Kidney (tissue), 13 donors: ENCODE measurements at regions not wholly inside any gene's neighbourhood (a gene's known extent, or its start where the extent isn't known, plus 50 kb on each side); places are given as distances from the start of the nearest gene placed in this dataset.

Experiments
- DNase-seq, 5 donors: peaks; one replicate each; pipeline ENCODE4 v3.0.0-alpha.2; 2013 to 2020
- FAIRE-seq: peaks from 2 replicates; lab custom pipeline; 2012; peaks lifted over from hg19 to GRCh38; lab: Jason Lieb, UNC
- H3K27ac ChIP-seq, 2 donors: one replicate each; pipeline ENCODE4 v1.7.0; 2013; ENCODE audit warnings: low read depth in 2 of 2, low read length in 2 of 2, inconsistent platforms in 1 of 2
- H3K27me3 ChIP-seq: one replicate; pipeline ENCODE4 v1.7.1; 2013; ENCODE audit warnings: low read length, inconsistent platforms; ENCODE audit not compliant: control insufficient read depth, insufficient read depth
- H3K36me3 ChIP-seq, 3 donors: one replicate each; pipeline versions ENCODE4 v1.7.0 to v1.7.1; 2013; ENCODE audit warnings: low read length in 3 of 3, control low read depth in 1 of 3, inconsistent platforms in 1 of 3; ENCODE audit not compliant: insufficient read depth in 3 of 3, control insufficient read depth in 2 of 3
- H3K4me1 ChIP-seq, 3 donors: one replicate each; pipeline versions ENCODE4 v1.7.0 to v1.7.1; 2013; ENCODE audit warnings: low read length in 3 of 3, inconsistent platforms in 1 of 3, low read depth in 1 of 3; ENCODE audit not compliant: control insufficient read depth in 2 of 3, insufficient read depth in 2 of 3
- H3K4me3 ChIP-seq, 3 donors: one replicate each; pipeline versions ENCODE4 v1.7.0 to v1.8.1; 2013; ENCODE audit warnings: low read length in 3 of 3, control low read depth in 1 of 3, inconsistent platforms in 1 of 3
- H3K9ac ChIP-seq, 3 donors: one replicate each; pipeline versions ENCODE4 v1.7.0 to v1.7.1; 2013; ENCODE audit warnings: low read length in 3 of 3, control low read depth in 1 of 3, inconsistent platforms in 1 of 3
- H3K9me3 ChIP-seq, 3 donors: one replicate each; pipeline versions ENCODE4 v1.7.0 to v1.7.1; 2013; ENCODE audit warnings: low read length in 3 of 3, control low read depth in 1 of 3, inconsistent platforms in 1 of 3; ENCODE audit not compliant: control insufficient read depth in 2 of 3, insufficient read depth in 1 of 3
- intact Hi-C: fragments of 100-400 bp; cut with DNase I; formaldehyde crosslinking; loops from one replicate; pipeline ENCODE4 v1.11.1; 2022
- TF ChIP-seq, protein P1 (sequence below): IDR thresholded peaks from 3 replicates; pipeline ENCODE4 v1.5.1; 2012; ENCODE audit warnings: mild to moderate bottlenecking, moderate library complexity, borderline replicate concordance; ENCODE audit not compliant: insufficient read depth; ENCODE audit errors: extremely low read depth
- donor health status: control.
- donor health status: control.
- donor health status: control.
- donor health status: control.
- donor health status: control.
- donor health status: DM: yes; HTN: yes; CAD: no.
- donor health status: Normal renal cell carcinoma (clear cell type).

DNA sequence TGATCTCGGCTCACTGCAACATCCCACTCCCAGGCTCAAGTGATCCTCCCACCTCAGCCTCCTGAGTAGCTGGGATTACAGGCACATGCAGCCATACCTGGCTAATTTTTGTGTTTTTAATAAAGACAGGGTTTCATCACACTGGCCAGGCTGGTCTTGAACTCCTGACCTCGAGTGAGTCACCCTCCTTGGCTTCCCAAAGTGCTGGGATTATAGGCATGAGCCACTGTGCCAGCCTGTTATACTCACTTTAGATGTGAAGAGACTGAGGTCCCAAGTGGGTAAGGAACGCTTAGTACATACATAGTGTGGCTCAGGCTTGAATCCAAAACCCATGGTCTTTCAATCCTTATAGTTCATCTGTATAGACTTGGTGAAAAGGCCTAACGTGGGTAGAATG lies 63.7 kb upstream of the EPS8L3 start:
- Histone ChIP-seq H3K27me3 (no peaks in the 10 kb centered on the region), H3K36me3 (no peaks in the 10 kb centered on the region), H3K27ac (no peak overlapping the region), H3K9me3 (no peaks in the 10 kb centered on the region), H3K4me1 (peaks cover 0 to 5% (median 0%) of the 10 kb centered on the region in 3 donors), H3K4me3 (no peak overlapping the region), H3K9ac (no peak overlapping the region)
- FAIRE-seq: no peak
- intact Hi-C loops: no loop called here
- TF ChIP-seq, protein P1, sequence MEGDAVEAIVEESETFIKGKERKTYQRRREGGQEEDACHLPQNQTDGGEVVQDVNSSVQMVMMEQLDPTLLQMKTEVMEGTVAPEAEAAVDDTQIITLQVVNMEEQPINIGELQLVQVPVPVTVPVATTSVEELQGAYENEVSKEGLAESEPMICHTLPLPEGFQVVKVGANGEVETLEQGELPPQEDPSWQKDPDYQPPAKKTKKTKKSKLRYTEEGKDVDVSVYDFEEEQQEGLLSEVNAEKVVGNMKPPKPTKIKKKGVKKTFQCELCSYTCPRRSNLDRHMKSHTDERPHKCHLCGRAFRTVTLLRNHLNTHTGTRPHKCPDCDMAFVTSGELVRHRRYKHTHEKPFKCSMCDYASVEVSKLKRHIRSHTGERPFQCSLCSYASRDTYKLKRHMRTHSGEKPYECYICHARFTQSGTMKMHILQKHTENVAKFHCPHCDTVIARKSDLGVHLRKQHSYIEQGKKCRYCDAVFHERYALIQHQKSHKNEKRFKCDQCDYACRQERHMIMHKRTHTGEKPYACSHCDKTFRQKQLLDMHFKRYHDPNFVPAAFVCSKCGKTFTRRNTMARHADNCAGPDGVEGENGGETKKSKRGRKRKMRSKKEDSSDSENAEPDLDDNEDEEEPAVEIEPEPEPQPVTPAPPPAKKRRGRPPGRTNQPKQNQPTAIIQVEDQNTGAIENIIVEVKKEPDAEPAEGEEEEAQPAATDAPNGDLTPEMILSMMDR: no peak
- DNase-seq: no peak

DNA sequence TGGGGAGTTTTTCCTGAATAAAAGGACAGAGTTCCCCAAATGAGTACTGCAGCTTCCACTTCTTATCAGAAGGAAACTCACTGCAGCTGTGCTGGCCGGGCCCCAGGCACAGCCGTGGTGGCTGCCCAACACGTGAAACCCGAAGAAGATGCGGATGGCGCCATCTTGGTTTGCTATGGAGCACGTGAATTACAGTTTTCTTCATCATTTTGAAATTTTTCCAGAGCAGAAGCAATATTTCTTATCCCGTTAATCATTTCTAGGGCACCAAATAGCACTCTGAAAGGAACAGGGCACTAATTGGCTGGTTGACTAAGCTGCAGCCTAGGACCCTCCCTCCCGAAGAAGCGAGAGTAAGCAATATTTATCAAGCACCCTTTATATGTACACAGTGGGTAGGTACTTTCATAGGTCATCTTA lies 63.2 kb upstream of the EPS8L3 start:
- H3K27ac ChIP-seq: no peak overlapping the region
- TF ChIP-seq, protein P1: no peak
- no peaks in the 10 kb centered on the region for H3K36me3 ChIP-seq
- no peak overlapping the region for H3K4me3 ChIP-seq
- no peak for FAIRE-seq
- H3K27me3 ChIP-seq: no peaks in the 10 kb centered on the region
- DNase-seq: no peak
- peaks cover 0 to 5% (median 0%) of the 10 kb centered on the region in 3 donors for H3K4me1 ChIP-seq
- intact Hi-C loops: no loop called here
- no peaks in the 10 kb centered on the region for H3K9me3 ChIP-seq
- no peak overlapping the region for H3K9ac ChIP-seq

DNA sequence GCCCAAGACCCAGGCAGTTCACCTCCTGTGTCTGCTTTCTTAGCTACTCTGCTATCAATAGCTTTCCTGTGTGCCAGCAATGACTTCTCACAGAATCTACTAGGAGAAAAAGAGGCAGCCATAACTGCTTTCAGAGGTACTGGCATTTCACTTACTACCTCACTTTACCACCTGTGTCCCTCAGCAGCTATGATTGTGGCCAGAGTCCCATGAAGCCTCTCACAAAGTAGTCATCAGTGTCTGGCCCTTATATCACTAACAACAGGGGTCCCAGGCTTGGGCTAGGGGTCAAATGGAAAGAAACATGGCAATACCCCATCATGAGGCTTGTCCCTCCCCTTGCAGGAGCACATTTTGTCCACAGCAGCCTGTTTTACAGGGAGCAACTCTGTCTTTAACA lies 62.7 kb upstream of the EPS8L3 start:
- intact Hi-C loops: no loop called here
- H3K4me1 ChIP-seq: peaks cover 0 to 5% (median 0%) of the 10 kb centered on the region in 3 donors
- no peak for FAIRE-seq
- no peak overlapping the region for H3K9ac ChIP-seq
- H3K4me3 ChIP-seq: no peak overlapping the region
- H3K9me3 ChIP-seq: no peaks in the 10 kb centered on the region
- DNase-seq: no peak
- H3K27ac ChIP-seq: no peak overlapping the region
- TF ChIP-seq, protein P1: no peak
- no peaks in the 10 kb centered on the region for H3K27me3 ChIP-seq
- no peaks in the 10 kb centered on the region for H3K36me3 ChIP-seq
